HuH-7.5 (cell line): ENCODE measurements at regions not wholly inside any gene's neighbourhood (a gene's known extent, or its start where the extent isn't known, plus 50 kb on each side); places are given as distances from the start of the nearest gene placed in this dataset.
"Not testable (repeated sequence)": the region's sequence is repeated elsewhere in the genome, so short reads cannot be mapped to it uniquely, and the experiment has no call there.

Experiments used
- DNase-seq: peaks from one replicate; pipeline ENCODE4 v3.0.0; 2011; ENCODE audit warnings: low spot score

DNA sequence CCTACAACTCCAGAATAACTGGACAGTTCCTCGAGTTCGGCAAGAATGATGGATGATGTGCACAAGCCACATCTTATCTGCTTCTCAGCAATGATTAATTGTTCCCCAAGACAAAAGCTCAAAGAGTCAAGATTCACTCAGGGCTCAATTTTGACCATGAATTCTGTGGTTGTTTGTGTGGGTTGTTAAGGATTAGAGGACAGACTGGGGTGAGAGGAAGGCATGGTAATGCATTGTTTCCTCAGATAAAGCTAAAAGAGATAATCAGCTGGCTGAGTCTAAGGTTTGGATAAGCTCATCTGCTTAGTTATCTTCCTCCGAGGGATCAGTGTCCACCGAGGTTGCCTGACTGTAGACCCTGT lies 161.0 kb downstream of the CPEB2 start:
- no peak for DNase-seq

DNA sequence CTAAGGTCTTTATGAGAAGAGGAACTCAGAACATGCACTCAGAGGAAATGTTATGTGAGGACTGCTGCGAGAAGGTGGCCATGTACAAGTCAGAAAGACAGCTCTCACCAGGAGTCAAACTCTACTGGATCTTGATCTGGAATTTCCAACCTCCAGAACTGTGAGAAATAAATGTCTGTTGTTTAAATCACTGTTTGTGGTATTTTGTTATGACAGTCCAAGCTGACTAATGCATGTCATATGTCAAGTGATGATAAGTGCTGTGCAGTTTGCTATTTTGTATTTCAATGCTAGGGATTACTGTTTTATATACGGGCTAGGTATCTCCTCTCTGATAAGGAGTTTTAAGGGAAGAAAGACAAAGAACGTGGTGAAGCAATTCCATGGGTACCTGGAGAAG lies 162.3 kb downstream of the CPEB2 start:
- no peak for DNase-seq

DNA sequence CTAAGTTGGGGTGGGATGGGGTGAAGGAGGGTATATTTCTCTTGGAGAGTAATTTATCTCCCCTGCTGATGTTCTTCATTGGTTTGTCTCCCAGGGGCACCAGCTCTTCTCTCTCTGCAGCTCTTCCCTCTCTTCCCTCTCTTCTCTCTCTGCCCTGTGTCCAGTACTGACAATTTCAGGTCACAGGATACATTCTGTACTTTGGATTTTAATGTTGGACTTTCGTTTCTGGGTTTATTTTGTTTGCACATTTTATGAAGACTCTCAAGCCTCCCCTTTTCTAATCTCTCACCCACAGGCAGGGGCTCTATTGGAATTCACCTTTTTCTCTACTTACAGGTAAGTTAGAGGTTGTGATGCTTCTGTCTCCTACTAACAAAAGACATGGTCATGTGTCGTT lies 165.5 kb downstream of the CPEB2 start:
- no peak for DNase-seq

DNA sequence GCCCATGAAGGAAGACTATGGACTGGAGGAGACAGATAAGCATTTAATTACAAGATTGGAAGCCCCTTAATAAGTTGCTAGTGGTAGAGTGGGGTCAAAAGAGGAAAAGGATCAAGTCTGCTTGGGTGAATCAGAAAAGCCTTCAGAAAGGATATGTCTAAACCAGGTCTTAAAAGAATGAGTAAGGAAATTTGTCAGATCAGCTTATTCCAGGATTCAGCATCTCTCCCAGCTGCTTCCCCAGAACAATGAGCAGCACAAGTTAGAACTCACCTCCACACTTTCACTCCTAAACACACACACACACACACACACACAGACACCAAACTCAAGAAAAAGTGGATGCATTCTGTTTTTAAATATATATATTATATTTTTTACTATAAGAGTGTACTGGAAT lies 166.5 kb downstream of the CPEB2 start:
- DNase-seq = no peak

DNA sequence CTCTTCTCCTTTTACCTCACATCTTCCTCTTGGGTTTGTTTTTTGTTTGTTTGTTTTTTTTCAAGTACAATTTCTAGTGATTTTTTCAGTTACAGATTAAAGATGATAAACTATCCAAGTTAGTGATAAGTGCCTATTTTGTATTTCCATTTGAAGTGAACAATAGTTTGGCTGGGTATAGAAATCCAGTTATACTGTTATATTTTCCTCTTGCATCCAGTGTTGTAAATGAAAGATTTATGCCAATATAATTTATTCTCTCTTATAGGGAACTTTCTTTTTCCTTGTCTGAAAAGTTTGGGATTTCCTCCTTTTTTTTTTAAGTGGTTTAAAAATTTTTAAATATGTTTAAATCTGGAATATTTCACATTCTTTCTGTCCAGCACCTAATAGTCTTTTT lies 169.4 kb downstream of the CPEB2 start:
- DNase-seq = no peak

DNA sequence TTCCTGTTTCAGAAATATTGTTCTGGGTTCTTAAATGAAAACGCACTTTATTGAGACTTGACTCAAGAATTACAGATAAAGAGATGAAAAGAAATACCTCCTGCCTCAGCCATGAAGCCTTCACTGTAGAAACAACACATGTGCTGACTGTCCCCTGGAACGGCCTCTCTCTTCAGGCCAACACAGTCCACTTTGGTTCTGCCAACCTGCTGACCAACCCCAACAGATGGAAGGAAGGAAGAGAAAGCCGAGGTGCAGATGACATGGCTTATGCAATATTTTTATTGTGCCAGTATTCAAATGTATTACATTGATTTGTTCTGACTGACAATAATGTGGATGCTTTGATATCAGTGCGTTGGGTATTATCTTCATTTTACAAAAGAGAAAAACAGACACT lies 171.0 kb downstream of the CPEB2 start:
- DNase-seq = no peak

DNA sequence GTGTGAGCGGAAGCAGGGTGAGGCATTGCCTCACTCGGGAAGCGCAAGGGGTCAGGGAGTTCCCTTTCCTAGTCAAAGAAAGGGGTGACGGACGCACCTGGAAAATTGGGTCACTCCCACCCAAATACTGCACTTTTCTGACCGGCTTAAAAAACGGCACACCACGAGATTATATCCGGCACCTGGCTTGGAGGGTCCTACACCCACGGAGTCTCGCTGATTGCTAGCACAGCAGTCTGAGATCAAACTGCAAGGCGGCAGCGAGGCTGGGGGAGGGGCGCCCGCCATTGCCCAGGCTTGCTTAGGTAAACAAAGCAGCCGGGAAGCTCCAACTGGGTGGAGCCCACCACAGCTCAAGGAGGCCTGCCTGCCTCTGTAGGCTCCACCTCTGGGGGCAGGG lies 171.9 kb downstream of the CPEB2 start:
- DNase-seq = not testable (repeated sequence)

DNA sequence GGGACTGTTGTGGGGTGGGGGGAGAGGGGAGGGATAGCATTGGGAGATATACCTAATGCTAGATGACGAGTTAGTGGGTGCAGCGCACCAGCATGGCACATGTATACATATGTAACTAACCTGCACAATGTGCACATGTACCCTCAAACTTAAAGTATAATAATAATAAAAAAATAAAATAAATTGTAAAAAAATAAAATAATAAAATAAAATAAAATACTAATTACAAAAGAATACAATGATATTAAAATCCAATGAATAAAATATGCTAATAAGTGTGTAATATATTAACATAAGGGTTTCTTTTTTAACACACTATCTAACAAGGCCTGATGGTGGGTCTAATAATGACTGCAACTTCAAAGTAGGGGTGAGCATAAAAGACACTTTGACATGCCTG lies 177.6 kb downstream of the CPEB2 start:
- DNase-seq = not testable (repeated sequence)

DNA sequence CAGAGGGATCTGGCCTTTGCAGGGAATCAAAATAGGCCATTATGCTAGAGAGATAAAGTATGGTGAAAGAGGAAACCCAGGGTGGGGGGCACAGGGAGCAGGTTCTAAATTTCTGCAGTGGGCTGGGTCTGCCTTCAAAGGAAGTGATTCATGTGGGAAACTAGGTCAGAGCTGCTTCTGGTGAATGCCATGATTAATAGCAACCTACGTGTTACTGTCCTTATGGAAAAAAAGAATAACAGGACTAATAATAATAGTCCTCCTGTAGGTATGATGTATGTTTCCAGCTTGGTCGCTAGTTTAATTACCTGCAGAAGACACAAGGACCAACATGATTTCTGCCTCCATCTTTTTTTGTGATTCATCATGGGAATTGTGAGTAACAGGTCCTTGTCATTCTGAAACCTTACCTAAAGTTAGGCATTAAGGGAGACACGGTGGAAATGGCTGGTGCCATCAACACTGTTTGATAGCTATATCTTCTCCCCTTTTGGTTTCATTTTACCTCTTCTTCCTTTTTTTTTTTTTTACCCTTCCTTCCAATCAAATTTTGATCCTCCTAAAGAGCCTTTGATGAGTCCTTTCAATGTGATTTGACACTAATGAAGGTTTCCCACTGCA lies 180.4 kb downstream of the CPEB2 start:
- no peak for DNase-seq

DNA sequence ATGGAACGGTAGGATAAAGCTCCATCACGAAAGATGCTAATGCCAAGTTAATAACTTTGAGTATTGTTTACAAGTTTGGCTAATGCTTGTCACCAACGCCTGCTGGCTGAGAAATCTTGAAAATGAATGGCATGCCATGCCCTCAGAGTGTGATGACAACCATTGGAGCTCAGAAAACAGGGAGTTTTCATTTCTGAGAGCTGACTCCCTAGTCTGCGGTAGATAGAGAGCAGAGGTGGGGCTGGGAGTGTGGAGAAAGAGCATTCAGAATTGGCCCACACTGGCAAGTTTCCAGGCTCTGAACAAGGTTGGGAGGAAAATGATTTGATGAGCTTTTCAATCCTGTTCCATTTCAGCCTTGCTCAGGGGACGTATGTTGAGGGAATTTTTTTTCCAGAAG lies 183.9 kb downstream of the CPEB2 start:
- DNase-seq = no peak

DNA sequence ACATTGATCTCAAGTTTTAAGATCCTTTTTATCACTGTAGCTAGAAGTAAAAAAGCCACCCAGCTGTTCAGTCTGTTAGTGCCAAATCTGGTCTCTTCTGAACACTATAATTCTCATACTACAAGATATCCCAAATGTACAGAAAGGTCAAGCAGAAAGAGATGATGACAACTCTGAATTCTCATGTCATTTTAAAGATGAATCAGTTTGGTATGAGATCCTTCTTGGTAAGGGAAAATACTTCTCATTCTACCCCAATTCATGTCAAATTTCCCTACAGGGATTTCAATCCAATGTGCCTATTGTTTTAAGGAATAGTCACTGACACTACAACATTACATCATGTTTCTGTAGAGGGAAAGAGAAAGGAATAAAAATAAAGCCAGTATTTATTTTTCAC lies 184.5 kb downstream of the CPEB2 start:
- no peak for DNase-seq

DNA sequence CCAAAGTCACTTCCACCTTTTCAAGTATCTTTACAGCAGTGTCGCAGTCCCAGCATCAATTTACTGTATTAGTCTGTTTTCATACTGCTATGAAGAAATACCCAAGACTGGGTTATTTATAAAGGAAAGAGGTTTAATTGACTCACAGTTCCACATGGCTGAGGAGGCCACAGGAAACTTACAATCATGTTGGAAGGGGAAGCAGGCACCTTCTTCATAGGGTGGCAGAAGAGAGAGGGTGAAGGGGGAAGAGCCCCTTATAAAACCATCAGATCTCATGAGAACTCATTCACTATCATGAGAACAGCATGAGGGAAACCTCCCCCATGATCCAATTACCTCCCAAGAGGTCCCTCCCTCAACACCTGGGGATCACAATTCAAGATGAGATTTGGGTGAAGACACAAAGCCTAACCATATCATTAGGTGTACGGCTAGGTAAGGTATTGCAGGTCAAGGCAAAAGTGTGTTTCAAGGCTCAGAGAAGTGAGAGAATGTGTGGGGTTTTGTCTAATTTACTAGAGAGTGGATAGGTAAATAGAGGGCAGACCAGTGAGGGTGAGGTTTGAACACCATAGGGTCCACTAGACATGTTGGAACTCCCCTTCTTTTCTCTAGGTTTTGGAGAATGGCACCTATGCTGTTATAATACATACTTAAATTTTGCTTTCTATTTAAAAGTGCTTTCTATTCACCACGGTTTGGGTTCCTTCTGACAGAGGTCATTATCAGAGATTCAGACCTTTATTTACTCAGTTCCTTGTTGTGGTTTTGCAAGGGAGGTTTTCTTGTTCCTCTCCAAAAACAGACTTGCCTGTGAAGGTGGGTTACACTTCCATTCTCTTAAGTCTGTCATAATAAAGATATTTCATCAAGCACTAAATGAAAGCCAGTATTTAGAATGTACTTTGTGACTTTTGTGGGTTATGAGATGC lies 186.6 kb downstream of the CPEB2 start:
- DNase-seq = no peak

DNA sequence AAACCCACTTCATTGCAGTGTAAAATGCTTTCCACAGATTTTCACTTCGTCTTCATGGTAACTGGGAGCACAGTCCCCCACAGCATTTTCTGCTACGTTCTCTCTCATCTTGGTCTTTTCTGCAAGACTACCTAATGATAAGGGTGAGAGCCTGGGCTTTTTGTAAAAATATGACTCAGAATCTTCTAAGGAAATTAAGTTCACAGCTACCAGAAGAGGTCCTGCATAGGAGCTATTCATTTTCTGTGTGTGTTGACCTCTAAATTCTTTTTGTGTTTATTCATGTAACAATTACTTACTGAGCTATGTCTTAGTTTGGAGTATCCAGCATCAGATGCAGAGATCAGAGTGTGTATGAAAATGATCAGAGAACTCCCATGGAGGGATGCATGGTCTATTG lies 192.2 kb downstream of the CPEB2 start:
- no peak for DNase-seq

DNA sequence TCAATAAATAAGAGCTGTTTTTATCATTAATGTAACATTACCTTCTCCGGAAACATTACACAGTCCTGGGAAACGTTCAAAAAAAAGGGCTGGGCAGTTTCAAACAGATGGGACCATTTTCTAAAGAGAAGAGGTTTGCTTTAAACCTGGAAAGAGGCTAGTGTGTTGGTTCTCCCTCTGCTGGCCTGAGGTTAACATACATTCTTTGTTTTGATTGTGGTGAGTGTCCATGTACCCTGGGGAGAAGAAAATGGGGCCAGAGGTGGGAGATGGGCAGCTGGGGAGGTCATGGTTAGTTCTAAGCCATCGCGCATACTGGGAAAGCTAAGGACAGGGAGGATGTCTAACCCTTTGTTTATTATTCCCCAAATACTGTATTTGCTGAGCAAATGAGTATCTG lies 194.7 kb downstream of the CPEB2 start:
- DNase-seq = no peak

DNA sequence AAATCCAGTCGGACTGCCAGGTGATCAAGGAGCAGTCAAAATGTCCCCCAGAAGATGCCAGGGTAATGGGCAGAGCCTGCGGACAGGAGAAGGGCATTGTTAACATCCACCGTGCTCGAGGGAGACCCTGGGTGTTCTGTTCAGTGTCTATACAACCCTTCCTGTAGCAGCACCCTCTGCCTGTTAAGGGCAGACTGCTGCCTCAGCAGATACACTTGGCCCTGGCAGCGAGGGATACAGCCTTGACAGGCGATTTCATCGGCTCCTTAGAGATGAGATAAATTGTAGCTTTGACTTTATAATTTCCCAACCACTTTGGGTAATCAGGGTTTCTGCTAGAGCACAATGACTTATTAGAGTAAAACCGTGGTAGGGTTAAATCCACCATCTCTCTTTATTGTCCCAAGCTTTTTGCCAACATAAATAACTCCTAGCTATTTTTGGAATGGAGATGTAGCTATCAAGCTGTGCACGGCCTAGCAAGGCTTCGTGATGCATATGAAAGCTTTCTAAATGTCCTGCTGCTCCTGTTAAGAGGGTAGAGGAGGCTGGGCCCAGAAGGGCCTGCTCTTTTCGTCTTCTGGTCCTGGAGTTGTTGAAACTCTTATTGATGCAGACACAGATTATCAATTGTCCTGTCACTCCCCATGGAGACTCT lies 195.9 kb downstream of the CPEB2 start:
- DNase-seq = no peak

DNA sequence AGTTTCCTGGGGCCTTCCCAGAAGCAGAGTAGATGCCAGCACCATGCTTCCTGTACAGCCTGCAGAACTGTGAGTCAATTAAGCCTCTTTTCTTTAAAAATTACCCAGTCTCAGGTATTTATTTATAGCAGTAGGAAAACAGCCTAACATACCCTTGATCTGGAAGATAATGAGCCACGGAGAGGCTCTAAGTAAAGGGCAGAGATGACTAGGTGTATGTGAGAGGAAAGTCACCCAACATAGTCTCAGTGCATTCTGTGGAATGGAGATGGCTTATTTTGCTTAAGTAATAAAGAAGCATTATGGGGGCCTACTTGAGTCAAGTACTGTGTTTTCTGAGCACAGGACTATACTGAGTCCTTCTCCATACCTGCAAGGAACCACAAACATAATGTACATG lies 199.5 kb downstream of the CPEB2 start:
- no peak for DNase-seq

DNA sequence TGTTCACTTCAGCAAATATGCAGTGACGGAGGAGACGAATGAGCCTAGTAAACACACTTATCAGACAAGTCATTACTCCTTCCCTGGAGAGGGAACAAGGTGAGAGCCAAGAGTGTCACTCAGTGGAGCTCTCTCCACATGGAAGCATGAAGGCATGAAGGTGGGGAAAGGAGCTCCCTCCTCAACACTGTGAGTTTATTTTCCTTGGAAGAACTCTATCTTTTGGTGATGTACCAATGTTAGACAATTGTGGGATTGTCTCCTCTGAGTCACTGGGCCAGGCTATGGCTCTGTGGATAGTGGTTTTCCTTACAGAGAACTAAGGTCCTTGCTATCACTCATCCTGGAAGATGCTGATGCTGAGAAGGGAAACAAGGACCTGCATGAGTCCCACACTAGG lies 200.2 kb downstream of the CPEB2 start:
- no peak for DNase-seq

DNA sequence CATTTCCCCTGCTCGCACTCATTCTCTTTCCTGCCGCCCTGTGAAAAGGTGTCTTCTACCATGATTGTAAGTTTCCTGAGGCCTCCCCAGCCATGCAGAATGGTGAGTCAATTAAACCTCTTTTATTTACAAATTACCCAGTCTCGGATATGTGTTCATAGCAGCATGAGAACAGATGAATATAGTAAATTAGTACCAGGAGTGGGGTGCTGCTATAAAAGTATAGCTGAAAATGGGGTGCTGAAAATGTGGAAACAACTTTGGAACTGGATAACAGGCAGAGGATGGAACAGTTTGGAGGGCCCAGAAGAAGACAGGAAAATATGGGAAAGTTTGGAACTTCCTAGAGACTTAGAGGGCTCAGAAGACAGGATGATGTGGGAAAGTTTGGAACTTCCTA lies 204.2 kb downstream of the CPEB2 start:
- DNase-seq = not testable (repeated sequence)

DNA sequence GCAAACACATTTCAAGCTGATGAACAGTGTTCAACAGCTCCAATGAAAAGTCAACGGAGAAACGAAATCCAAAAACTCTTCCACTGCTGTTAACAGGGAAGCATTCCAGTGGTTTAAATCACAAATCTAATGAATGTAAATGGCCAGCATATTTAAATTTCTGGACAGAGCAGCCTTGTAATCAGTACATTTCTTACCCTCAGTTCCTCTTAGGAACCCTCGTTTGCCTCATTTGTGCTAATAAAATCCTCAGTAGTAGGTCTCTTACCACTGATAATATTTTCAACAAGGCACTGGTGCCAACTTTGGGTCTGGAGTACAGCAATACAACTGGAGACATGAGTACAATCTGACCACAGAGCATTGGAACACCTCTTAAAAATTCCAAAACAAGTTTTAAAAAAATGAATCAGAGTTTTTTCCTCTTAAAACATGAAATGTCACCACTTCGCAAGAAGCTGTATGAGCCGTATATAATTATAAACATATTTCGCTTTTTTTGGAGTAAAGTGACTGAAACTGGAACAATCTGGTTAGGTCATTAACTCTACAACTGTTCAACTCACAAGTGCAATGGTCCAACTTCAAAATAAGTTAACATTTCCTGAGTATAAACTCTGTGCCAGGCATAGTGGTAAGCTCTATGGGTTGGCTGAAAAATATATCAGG lies 211.2 kb downstream of the CPEB2 start:
- no peak for DNase-seq

DNA sequence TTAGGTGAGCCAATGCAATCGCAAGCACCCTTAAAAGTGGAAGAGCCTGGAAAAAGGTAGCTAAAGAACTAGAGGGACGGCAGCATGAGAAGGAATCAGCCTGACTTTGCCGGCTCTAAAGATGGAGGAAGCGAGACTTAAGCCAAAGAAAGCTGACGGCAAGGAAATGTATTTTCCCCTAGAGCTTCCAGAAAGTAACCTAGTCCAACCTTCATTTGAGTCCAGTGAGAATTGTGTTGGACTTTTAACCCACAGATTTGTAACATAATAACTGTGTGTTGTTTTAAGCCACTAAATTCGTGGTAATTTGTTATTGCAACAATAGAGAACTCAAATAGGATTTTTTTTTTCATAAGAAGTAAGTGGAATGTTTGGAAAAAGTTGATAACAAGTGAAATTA lies 212.7 kb upstream of the C1QTNF7 start:
- no peak for DNase-seq

DNA sequence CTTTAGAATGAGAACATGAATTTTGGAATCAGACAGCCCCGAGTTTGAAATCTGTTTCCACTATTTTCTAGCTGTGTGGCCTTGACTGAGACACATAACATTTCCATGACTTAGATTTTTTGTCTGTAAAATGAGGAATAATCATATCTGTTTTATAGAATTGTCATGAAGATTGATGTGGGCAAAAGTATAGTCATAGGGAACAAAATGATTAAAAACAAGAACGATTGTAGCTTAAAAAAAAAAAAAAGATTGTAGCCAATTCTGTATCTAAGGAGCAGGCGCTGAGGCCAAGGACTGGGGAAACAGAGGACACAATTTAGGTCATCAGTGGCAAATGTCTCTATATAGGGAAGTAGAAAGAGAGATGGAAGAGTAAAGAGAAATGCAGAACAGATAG lies 201.6 kb upstream of the C1QTNF7 start:
- no peak for DNase-seq

DNA sequence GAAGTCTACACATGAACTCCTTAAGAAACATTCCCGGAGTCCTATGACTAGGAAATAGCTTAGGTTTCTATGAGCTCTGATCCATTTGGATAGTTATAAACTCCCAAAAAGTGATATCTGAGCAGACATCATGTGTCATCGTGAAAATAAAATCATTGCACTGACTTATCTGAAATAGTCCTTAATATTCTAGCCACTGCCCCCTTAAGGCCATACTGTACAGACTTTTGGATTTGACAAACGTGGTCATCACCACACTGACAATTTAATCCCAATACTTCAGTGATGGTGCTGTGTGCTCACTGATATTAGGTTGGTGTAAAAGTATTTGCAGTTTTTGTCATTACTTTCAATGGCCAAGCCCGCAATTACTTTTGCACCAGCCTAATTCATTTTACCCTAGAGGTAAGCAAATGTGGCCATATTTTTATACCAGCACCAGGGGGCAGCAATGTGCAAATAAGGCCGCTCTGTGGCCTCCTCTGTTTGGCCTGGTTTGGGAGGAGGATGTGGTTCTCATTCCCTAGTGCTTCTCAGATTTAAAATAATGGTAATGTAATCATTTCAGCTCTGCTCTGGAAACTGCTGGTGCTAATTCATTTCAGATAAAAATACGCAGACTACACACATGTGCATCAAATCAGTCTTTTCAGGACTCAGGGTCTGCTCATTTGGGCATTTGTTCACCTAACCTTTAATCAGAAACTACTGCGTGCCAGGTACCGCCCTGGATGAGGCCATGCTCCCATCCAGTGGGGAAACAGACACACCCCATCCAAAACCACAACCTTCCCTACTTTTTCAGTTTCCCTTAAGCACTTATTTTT lies 196.4 kb upstream of the C1QTNF7 start:
- peak; percentile 46 for DNase-seq
